Medulla oblongata (tissue), 1 donor: ENCODE measurements at regions not wholly inside any gene's neighbourhood (a gene's known extent, or its start where the extent isn't known, plus 50 kb on each side); places are given as distances from the start of the nearest gene placed in this dataset.
A peak's percentile ranks its signal among the peaks of the same experiment; 100 is the strongest.
"Not testable (repeated sequence)": the region's sequence is repeated elsewhere in the genome, so short reads cannot be mapped to it uniquely, and the experiment has no call there.

ENCODE experiments used
- DNase-seq: peaks from one replicate; pipeline ENCODE4 v3.0.0-alpha.2; 2015; ENCODE audit errors: extremely low spot score

GRCh38 chr14:105952826-105953225 is 426.4 kb downstream of the TMEM121 start:
- DNase-seq = no peak

- DNase-seq = not testable (repeated sequence)
These were observed 435.2 kb downstream of the TMEM121 start for GRCh38 chr14:105961625-105962024.

- no peak for DNase-seq
These were observed 436.1 kb downstream of the TMEM121 start for GRCh38 chr14:105962532-105962931.

- DNase-seq = no peak
These were observed 441.9 kb downstream of the TMEM121 start for GRCh38 chr14:105968291-105968690.

GRCh38 chr14:105969026-105969425 is 442.6 kb downstream of the TMEM121 start:
- peak; percentile 19 for DNase-seq

GRCh38 chr14:105970821-105971220 is 444.4 kb downstream of the TMEM121 start:
- not testable (repeated sequence) for DNase-seq

GRCh38 chr14:105971593-105972500 is 445.5 kb downstream of the TMEM121 start:
- no peak for DNase-seq

GRCh38 chr14:105974902-105975301 is 448.5 kb downstream of the TMEM121 start:
- DNase-seq = no peak

GRCh38 chr14:105978618-105979295 is 452.4 kb downstream of the TMEM121 start:
- DNase-seq = no peak

GRCh38 chr14:105979446-105979845 is 453.1 kb downstream of the TMEM121 start:
- no peak for DNase-seq

- DNase-seq = no peak
These were observed 453.8 kb downstream of the TMEM121 start for GRCh38 chr14:105980224-105980623.

- DNase-seq = not testable (repeated sequence)
These were observed 455.3 kb downstream of the TMEM121 start for GRCh38 chr14:105981517-105982302.

- DNase-seq = no peak
These were observed 456.3 kb downstream of the TMEM121 start for GRCh38 chr14:105982664-105983063.

GRCh38 chr14:105986894-105987284 is 460.5 kb downstream of the TMEM121 start:
- no peak for DNase-seq

GRCh38 chr14:105987563-105987962 is 461.2 kb downstream of the TMEM121 start:
- DNase-seq = no peak

- DNase-seq = no peak
These were observed 463.4 kb downstream of the TMEM121 start for GRCh38 chr14:105989566-105990302.

GRCh38 chr14:105991677-105992076 is 465.3 kb downstream of the TMEM121 start:
- not testable (repeated sequence) for DNase-seq

- no peak for DNase-seq
These were observed 467.4 kb downstream of the TMEM121 start for GRCh38 chr14:105993814-105994213.

- not testable (repeated sequence) for DNase-seq
These were observed 468.8 kb downstream of the TMEM121 start for GRCh38 chr14:105995011-105995710.

- not testable (repeated sequence) for DNase-seq
These were observed 472.2 kb downstream of the TMEM121 start for GRCh38 chr14:105998597-105998996.
